Astrocyte (in vitro differentiated cells and primary cell): ENCODE measurements at regions not wholly inside any gene's neighbourhood (a gene's known extent, or its start where the extent isn't known, plus 50 kb on each side); places are given as distances from the start of the nearest gene placed in this dataset.

ENCODE experiments used
- DNase-seq: peaks from one replicate; pipeline ENCODE4 v3.0.0-alpha.2; 2010; ENCODE audit warnings: low read depth
- FAIRE-seq: peaks from 2 replicates; lab custom pipeline; 2011; peaks lifted over from hg19 to GRCh38; lab: Jason Lieb, UNC
- H2AFZ ChIP-seq: 2 replicates; pipeline ENCODE4 v1.6.0; 2012; ENCODE audit warnings: low read depth, low read length, inconsistent platforms
- H3K27ac ChIP-seq: 2 replicates; pipeline ENCODE4 v1.5.1; 2011; ENCODE audit warnings: low read depth, low read length, inconsistent platforms
- H3K27me3 ChIP-seq: 2 replicates; pipeline ENCODE4 v1.6.0; 2011; ENCODE audit warnings: low read length, inconsistent platforms; ENCODE audit not compliant: insufficient read depth
- H3K36me3 ChIP-seq: 2 replicates; pipeline ENCODE4 v1.5.1; 2011; ENCODE audit warnings: low read length, inconsistent platforms; ENCODE audit not compliant: insufficient read depth
- H3K4me1 ChIP-seq: 2 replicates; pipeline ENCODE4 v1.5.1; 2011; ENCODE audit warnings: low read length, inconsistent platforms; ENCODE audit not compliant: insufficient read depth
- H3K4me2 ChIP-seq: 2 replicates; pipeline ENCODE4 v1.6.0; 2012; ENCODE audit warnings: low read length, inconsistent platforms
- H3K4me3 ChIP-seq: 2 replicates; pipeline ENCODE4 v1.5.1; 2011; ENCODE audit warnings: low read depth, mild to moderate bottlenecking, low read length, inconsistent platforms; ENCODE audit not compliant: insufficient read depth
- H3K79me2 ChIP-seq: 2 replicates; pipeline ENCODE4 v1.6.0; 2012; ENCODE audit warnings: mild to moderate bottlenecking, low read length, inconsistent platforms; ENCODE audit not compliant: insufficient read depth
- H3K9ac ChIP-seq: 2 replicates; pipeline ENCODE4 v1.6.0; 2012; ENCODE audit warnings: mild to moderate bottlenecking, low read length, inconsistent platforms
- H3K9me3 ChIP-seq: 2 replicates; pipeline ENCODE4 v1.5.1; 2012; ENCODE audit warnings: low read depth, mild to moderate bottlenecking, low read length, inconsistent platforms; ENCODE audit not compliant: insufficient read depth
- H4K20me1 ChIP-seq: 2 replicates; pipeline ENCODE4 v1.6.0; 2012; ENCODE audit warnings: low read length, inconsistent platforms; ENCODE audit not compliant: insufficient read depth
- H3K27ac Mint-ChIP-seq: one replicate; pipeline ENCODE4 v1.8.0; 2021; ENCODE audit warnings: mild to moderate bottlenecking, mixed read lengths; ENCODE audit not compliant: unreplicated experiment
- H3K27me3 Mint-ChIP-seq: one replicate; pipeline ENCODE4 v1.8.0; 2021; ENCODE audit warnings: low read depth, mixed read lengths; ENCODE audit not compliant: unreplicated experiment
- H3K36me3 Mint-ChIP-seq: one replicate; pipeline ENCODE4 v1.8.0; 2021; ENCODE audit warnings: low read depth, mixed read lengths; ENCODE audit not compliant: unreplicated experiment
- H3K4me1 Mint-ChIP-seq: one replicate; pipeline ENCODE4 v1.8.0; 2021; ENCODE audit warnings: low read depth, mixed read lengths; ENCODE audit not compliant: unreplicated experiment
- H3K4me3 Mint-ChIP-seq: one replicate; pipeline ENCODE4 v1.8.0; 2021; ENCODE audit warnings: mild to moderate bottlenecking, moderate library complexity, mixed read lengths; ENCODE audit not compliant: unreplicated experiment
- H3K9me3 Mint-ChIP-seq: one replicate; pipeline ENCODE4 v1.8.0; 2021; ENCODE audit warnings: mild to moderate bottlenecking, mixed read lengths; ENCODE audit not compliant: unreplicated experiment
- EZH2 ChIP-seq: IDR thresholded peaks from 2 replicates; pipeline ENCODE4 v1.6.1; 2012; ENCODE audit warnings: mild to moderate bottlenecking, low read length, inconsistent platforms; ENCODE audit not compliant: insufficient read depth
- TF ChIP-seq, protein P1 (sequence below): IDR thresholded peaks from 2 replicates; pipeline ENCODE4 v1.5.1; 2011; ENCODE audit warnings: low read depth, mild to moderate bottlenecking, inconsistent platforms, low read length, moderate library complexity; ENCODE audit not compliant: insufficient read depth

DNA sequence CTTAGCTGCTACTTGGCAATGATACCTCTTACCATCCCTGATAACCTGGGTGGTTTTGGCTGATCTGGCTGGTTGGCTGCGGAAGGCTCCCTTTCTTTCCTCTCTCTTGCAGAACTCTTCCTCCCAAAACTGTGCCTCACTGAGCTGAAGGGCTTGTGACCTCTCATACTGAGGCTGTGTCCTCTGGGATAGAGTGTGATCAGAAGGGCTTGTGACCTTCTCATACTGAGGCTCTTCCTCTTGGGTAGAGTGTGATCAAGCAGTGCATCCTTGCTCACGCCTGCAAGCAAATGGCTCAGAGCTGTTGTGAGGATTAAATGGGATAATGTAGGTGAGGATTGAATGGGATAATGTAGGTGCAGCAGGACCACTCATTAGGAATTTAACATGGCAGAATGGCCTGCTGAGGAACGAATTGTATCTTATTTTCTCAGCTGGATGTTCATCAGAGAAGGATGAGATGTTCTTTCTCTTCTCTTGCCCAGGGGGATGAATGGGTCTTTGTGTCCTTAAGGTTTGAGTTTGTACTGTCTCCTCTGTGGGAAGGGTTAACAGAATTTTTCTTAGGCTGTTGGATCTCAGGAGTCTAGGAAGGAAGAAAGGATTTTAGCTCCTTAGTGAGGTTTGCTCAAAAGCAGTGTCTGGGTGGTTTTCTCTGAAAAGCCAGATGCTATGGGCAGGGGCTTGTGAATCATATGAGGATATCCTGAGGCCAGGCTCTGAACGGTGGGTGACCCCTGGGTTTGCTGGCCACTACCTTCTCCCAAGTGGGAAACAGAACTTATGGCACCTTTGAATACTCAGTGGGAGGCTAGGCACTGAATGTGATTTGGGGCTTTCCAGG is 130.0 kb upstream of the HS3ST2 start:
- Histone ChIP-seq H3K4me3 (no peak overlapping the region), H3K4me2 (no peak overlapping the region), H3K4me1 (no peaks in the 10 kb centered on the region), H3K36me3 (no peaks in the 10 kb centered on the region), H3K27me3 (peaks cover 24% of the 10 kb centered on the region), H4K20me1 (no peaks in the 10 kb centered on the region), H3K9me3 (no peaks in the 10 kb centered on the region), H3K79me2 (no peaks in the 10 kb centered on the region), H3K27ac (no peak overlapping the region), H2AFZ (no peak overlapping the region), H3K9ac (no peak overlapping the region)
- Mint-ChIP-seq H3K4me3 (no peak overlapping the region), H3K4me1 (peaks cover 9% of the 10 kb centered on the region), H3K9me3 (peaks cover 2% of the 10 kb centered on the region), H3K36me3 (no peaks in the 10 kb centered on the region), H3K27ac (no peak overlapping the region), H3K27me3 (peaks cover 7% of the 10 kb centered on the region)
- no peak for FAIRE-seq
- DNase-seq, result no peak
- TF ChIP-seq, protein P1, sequence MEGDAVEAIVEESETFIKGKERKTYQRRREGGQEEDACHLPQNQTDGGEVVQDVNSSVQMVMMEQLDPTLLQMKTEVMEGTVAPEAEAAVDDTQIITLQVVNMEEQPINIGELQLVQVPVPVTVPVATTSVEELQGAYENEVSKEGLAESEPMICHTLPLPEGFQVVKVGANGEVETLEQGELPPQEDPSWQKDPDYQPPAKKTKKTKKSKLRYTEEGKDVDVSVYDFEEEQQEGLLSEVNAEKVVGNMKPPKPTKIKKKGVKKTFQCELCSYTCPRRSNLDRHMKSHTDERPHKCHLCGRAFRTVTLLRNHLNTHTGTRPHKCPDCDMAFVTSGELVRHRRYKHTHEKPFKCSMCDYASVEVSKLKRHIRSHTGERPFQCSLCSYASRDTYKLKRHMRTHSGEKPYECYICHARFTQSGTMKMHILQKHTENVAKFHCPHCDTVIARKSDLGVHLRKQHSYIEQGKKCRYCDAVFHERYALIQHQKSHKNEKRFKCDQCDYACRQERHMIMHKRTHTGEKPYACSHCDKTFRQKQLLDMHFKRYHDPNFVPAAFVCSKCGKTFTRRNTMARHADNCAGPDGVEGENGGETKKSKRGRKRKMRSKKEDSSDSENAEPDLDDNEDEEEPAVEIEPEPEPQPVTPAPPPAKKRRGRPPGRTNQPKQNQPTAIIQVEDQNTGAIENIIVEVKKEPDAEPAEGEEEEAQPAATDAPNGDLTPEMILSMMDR, result no peak
- TF ChIP-seq EZH2, result no peak

DNA sequence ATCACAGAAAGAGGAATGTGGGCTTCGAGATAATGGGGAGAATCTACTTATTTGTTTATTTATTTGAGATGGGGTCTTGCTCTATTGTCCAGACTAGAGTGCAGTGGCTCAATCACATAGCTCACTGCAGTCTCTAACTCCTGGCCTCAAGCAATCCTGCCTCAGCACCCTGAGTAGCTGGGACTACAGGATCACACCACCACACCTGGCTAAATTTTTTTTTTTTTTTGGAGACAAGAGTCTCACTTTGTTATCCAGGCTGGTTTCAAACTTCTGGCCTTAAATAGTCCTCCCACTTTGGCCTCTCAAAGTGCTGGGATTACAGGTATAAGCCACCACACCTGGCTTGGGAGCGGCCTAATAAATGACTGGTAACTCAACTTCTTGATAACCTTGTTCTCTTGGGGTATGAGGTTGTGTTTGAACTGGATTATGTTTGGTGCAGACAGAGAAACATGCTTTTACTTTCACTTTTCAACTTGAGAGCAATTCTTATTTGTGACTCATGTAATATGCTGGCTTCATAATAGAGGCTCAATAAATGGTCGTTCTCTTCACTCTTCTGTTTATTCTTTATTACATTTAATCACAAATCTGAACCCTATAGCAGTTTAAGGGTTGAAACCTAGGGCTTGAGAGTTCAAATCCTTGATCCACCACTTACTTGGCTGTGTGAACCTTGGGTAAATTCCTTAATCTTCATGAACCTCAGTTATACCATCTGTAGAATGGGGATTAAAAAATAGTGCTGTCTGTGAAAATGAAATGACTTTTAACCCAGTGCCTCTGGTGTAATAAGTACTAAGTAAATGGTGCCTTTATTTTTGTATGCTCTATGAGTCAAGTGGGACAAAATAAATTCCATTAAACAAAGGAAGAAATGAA is 129.1 kb upstream of the HS3ST2 start:
- H3K9me3 ChIP-seq, result no peaks in the 10 kb centered on the region
- no peaks in the 10 kb centered on the region for H3K79me2 ChIP-seq
- no peak overlapping the region for H3K4me3 ChIP-seq
- no peaks in the 10 kb centered on the region for H3K4me1 ChIP-seq
- TF ChIP-seq, protein P1, result no peak
- TF ChIP-seq EZH2, result no peak
- Mint-ChIP-seq H3K36me3 (no peaks in the 10 kb centered on the region), H3K4me3 (no peak overlapping the region), H3K27me3 (peaks cover 7% of the 10 kb centered on the region), H3K27ac (no peak overlapping the region), H3K4me1 (peaks cover 9% of the 10 kb centered on the region), H3K9me3 (peaks cover 2% of the 10 kb centered on the region)
- no peaks in the 10 kb centered on the region for H4K20me1 ChIP-seq
- H3K36me3 ChIP-seq, result no peaks in the 10 kb centered on the region
- no peak for FAIRE-seq
- H3K4me2 ChIP-seq, result no peak overlapping the region
- no peak for DNase-seq
- H3K27me3 ChIP-seq, result peaks cover 17% of the 10 kb centered on the region
- H3K27ac ChIP-seq, result no peak overlapping the region
- no peak overlapping the region for H2AFZ ChIP-seq
- H3K9ac ChIP-seq, result no peak overlapping the region
